Cardiac muscle cell (in vitro differentiated cells and primary cell): ENCODE measurements at regions not wholly inside any gene's neighbourhood (a gene's known extent, or its start where the extent isn't known, plus 50 kb on each side); places are given as distances from the start of the nearest gene placed in this dataset.

Source experiments
- DNase-seq, 2 donors: peaks; one replicate each; pipeline versions ENCODE4 v3.0.0 to v3.0.0-alpha.2; 2010 to 2017; ENCODE audit warnings: low read depth in 1 of 2, low spot score in 1 of 2
- H3K27ac ChIP-seq: fragments of 200-600 bp; sonication (generic); 2 replicates; pipeline ENCODE4 v1.5.1; 2016
- H3K27me3 ChIP-seq: fragments of 200-600 bp; sonication (generic); 2 replicates; pipeline ENCODE4 v1.6.0; 2016; ENCODE audit warnings: control low read depth
- H3K36me3 ChIP-seq: fragments of 200-600 bp; sonication (generic); 2 replicates; pipeline ENCODE4 v1.5.1; 2016; ENCODE audit warnings: control low read depth
- H3K4me1 ChIP-seq: fragments of 200-600 bp; sonication (generic); 2 replicates; pipeline ENCODE4 v1.8.1; 2017; ENCODE audit warnings: low read depth, mild to moderate bottlenecking, mixed run types
- H3K4me3 ChIP-seq: fragments of 200-600 bp; sonication (generic); 2 replicates; pipeline ENCODE4 v1.5.1; 2016; ENCODE audit warnings: mild to moderate bottlenecking
- H3K9me3 ChIP-seq: fragments of 200-600 bp; sonication (generic); 2 replicates; pipeline ENCODE4 v1.5.1; 2017; ENCODE audit warnings: low read depth, mild to moderate bottlenecking, control low read depth
- TF ChIP-seq, protein P1 (sequence below): IDR thresholded peaks from 2 replicates; pipeline ENCODE4 v1.5.1; 2012; ENCODE audit warnings: low read depth, mild to moderate bottlenecking, low read length

DNA sequence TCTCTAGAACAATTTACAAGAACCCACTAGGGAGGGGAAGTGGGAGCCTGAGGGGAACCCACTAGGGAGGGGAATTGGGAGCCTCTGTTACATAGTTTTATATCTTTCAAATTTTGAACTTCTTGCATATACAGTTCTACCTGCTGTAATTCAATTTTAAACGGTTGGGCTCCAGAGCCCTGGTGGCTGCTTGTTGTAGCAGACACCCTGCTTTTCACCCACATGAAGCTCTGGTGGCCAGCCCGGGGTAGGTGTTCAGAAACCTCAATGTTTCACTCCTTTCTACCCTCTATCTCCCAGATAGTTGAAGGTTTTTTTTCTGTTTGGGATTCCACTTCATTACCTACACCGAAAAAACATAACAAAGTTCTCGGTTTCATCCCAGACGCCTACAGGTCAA, 124.4 kb downstream of the TMEM174 start:
- Histone ChIP-seq H3K9me3 (no peaks in the 10 kb centered on the region), H3K36me3 (no peaks in the 10 kb centered on the region), H3K27ac (no peak overlapping the region), H3K27me3 (peaks cover 98% of the 10 kb centered on the region), H3K4me1 (peaks cover 3% of the 10 kb centered on the region), H3K4me3 (no peak overlapping the region)
- DNase-seq, result no peak
- TF ChIP-seq, protein P1, sequence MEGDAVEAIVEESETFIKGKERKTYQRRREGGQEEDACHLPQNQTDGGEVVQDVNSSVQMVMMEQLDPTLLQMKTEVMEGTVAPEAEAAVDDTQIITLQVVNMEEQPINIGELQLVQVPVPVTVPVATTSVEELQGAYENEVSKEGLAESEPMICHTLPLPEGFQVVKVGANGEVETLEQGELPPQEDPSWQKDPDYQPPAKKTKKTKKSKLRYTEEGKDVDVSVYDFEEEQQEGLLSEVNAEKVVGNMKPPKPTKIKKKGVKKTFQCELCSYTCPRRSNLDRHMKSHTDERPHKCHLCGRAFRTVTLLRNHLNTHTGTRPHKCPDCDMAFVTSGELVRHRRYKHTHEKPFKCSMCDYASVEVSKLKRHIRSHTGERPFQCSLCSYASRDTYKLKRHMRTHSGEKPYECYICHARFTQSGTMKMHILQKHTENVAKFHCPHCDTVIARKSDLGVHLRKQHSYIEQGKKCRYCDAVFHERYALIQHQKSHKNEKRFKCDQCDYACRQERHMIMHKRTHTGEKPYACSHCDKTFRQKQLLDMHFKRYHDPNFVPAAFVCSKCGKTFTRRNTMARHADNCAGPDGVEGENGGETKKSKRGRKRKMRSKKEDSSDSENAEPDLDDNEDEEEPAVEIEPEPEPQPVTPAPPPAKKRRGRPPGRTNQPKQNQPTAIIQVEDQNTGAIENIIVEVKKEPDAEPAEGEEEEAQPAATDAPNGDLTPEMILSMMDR, result no peak

- Histone ChIP-seq H3K4me1 (peaks cover 3% of the 10 kb centered on the region), H3K27me3 (peaks cover 93% of the 10 kb centered on the region), H3K36me3 (no peaks in the 10 kb centered on the region), H3K9me3 (no peaks in the 10 kb centered on the region), H3K27ac (no peak overlapping the region), H3K4me3 (no peak overlapping the region)
- peak in 1 of 2 donors; percentile 70 for DNase-seq
- TF ChIP-seq, protein P1, result no peak
These were observed 123.8 kb downstream of the TMEM174 start for GRCh38 chr5:73296772-73297171.

DNA sequence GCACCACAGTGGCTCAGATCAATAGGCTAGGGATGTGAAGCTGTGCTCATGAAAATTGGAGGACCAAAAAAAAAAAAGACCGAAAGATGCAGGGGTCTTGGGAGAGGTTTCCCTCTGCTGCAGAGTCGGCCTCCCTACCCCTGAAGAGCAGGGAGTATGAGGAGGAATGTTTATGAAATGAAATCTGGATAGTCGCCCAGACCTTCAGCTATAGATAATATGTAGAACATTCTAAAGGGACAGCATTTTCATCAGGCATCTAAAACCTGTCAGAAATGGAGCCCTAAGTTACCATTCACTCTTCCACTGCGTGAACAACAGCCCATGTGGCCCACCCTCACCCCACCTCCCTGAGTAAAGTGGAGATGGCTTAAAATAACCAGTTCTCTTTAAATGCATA, 122.9 kb downstream of the TMEM174 start:
- no peaks in the 10 kb centered on the region for H3K9me3 ChIP-seq

GRCh38 chr5:73295447-73295846, 122.5 kb downstream of the TMEM174 start:
- TF ChIP-seq, protein P1, result no peak
- Histone ChIP-seq H3K9me3 (no peaks in the 10 kb centered on the region), H3K27ac (no peak overlapping the region), H3K4me1 (peaks cover 3% of the 10 kb centered on the region), H3K27me3 (peaks cover 89% of the 10 kb centered on the region), H3K4me3 (no peak overlapping the region), H3K36me3 (no peaks in the 10 kb centered on the region)
- no peak for DNase-seq

More for the DNA sequence above, 122.9 kb downstream of the TMEM174 start:
- Histone ChIP-seq H3K27ac (no peak overlapping the region), H3K4me1 (peaks cover 3% of the 10 kb centered on the region), H3K36me3 (no peaks in the 10 kb centered on the region), H3K27me3 (peaks cover 93% of the 10 kb centered on the region), H3K4me3 (no peak overlapping the region)
- peak in 1 of 2 donors; percentile 47 for DNase-seq
- TF ChIP-seq, protein P1, result no peak

DNA sequence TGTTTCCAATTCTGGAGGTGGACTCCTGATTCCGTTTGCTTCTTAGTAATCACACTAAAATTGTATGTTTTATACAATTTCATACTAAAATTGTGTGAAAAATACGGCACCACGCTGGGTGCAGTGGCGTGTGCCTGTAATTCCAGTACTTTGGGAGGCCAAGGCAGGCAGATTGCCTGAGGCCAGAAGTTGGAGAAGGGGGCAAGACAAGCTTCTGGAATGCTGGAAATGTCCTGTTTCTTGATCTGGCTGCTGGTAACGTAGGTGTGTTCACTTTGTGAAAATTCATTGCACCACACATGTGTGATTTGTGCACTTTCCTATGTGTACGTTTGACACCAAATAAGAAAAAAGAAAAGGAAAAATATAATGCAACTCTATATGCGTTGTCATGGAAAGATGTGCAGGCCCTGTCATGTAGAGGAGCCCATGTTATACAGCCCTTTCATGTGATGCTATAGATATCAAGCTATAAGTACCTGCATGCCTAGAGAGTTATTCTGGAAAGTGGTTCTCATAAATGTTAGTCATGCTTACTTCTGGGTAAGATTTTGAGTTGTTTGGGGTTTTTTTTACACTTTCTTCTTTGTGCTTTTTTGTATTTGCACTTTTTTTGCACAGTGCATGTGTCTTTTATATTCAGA, 119.9 kb downstream of the TMEM174 start:
- Histone ChIP-seq H3K36me3 (no peaks in the 10 kb centered on the region), H3K4me1 (no peaks in the 10 kb centered on the region), H3K27me3 (peaks cover 71% of the 10 kb centered on the region), H3K9me3 (no peaks in the 10 kb centered on the region), H3K27ac (no peak overlapping the region), H3K4me3 (no peak overlapping the region)
- TF ChIP-seq, protein P1, result no peak
- DNase-seq, result no peak

DNA sequence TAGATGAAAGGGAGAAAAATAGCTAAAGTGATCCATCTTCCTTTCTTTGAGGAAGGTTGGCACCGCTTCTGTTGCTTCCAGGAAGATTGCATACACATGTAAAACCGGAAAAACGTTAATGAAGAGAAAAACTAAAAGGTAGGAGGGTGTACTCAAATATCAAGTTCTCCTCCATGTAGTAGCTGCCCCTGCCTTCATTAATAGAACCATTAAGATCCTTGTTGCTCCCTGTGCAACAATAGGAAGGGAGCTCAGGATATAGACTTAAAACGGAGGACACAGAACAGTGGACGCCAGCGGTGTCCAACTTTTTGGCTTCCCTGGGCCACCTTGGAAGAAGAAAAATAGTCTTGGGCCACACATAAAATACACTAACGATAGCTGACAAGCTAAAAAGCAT, 118.9 kb downstream of the TMEM174 start:
- Histone ChIP-seq H3K36me3 (no peaks in the 10 kb centered on the region), H3K9me3 (no peaks in the 10 kb centered on the region), H3K27me3 (peaks cover 61% of the 10 kb centered on the region), H3K4me1 (no peaks in the 10 kb centered on the region), H3K4me3 (no peak overlapping the region), H3K27ac (no peak overlapping the region)
- TF ChIP-seq, protein P1, result no peak
- DNase-seq, result no peak
